HEK293 (cell line): ENCODE measurements at regions not wholly inside any gene's neighbourhood (a gene's known extent, or its start where the extent isn't known, plus 50 kb on each side); places are given as distances from the start of the nearest gene placed in this dataset.

Source experiments
- CTCF ChIA-PET: fragments of 350-600 bp; formaldehyde crosslinking; extraction: SDS; loops from one replicate; lab custom pipeline; 2021; ENCODE audit warnings: antibody characterized with exemption; lab: Yijun Ruan, JAX
- POLR2A ChIA-PET: fragments of 300-600 bp; formaldehyde crosslinking; extraction: SDS; loops from one replicate; lab custom pipeline; 2020; ENCODE audit warnings: antibody characterized with exemption, inconsistent platforms; lab: Yijun Ruan, JAX
- H3K27ac ChIP-seq: fragments of 200-500 bp; sonication (Bioruptor generic); 2 replicates; pipeline ENCODE4 v1.5.1; 2014; ENCODE audit warnings: low read depth, low read length, control low read depth, inconsistent platforms; ENCODE audit errors: extremely low read depth
- H3K36me3 ChIP-seq, 2 experiments: fragments of 200-500 bp in 1 of 2; sonication (Bioruptor generic) in 1 of 2; 1 replicate in 1 of 2; 2 replicates in 1 of 2; pipeline ENCODE4 v1.5.1; 2014 to 2017; ENCODE audit warnings: inconsistent platforms in 2 of 2, low read length in 2 of 2; ENCODE audit not compliant: control insufficient read depth in 2 of 2, insufficient read depth in 1 of 2
- H3K4me1 ChIP-seq: fragments of 200-500 bp; sonication (Bioruptor generic); 2 replicates; pipeline ENCODE4 v1.5.1; 2014; ENCODE audit warnings: mild to moderate bottlenecking, low read length, inconsistent platforms; ENCODE audit not compliant: control insufficient read depth, insufficient read depth
- H3K4me3 ChIP-seq: 2 replicates; pipeline ENCODE4 v1.5.1; 2011; ENCODE audit warnings: low read depth, mild to moderate bottlenecking, control low read depth, low read length, moderate library complexity
- H3K9me3 ChIP-seq: fragments of 200-500 bp; sonication (Bioruptor generic); 2 replicates; pipeline ENCODE4 v1.5.1; 2014; ENCODE audit warnings: low read depth, low read length, inconsistent platforms; ENCODE audit not compliant: control insufficient read depth, insufficient read depth
- ELK4 ChIP-seq: IDR thresholded peaks from 2 replicates; pipeline ENCODE4 v1.6.1; 2011; ENCODE audit warnings: mild to moderate bottlenecking, low read depth, low read length, borderline replicate concordance
- GLIS1 ChIP-seq: fragments of 450-650 bp; formaldehyde crosslinking; IDR thresholded peaks from 2 replicates; pipeline ENCODE4 v1.5.1; 2016; ENCODE audit warnings: missing biosample characterization, missing genetic modification characterization
- IKZF3 ChIP-seq: fragments of 450-650 bp; IDR thresholded peaks from 2 replicates; pipeline ENCODE4 v1.5.0; 2018; ENCODE audit warnings: missing biosample characterization, mild to moderate bottlenecking, missing genetic modification characterization, moderate library complexity
- INSM2 ChIP-seq: fragments of 450-650 bp; formaldehyde crosslinking; IDR thresholded peaks from 2 replicates; pipeline ENCODE4 v1.5.1; 2016; ENCODE audit warnings: missing biosample characterization, missing genetic modification characterization
- KLF10 ChIP-seq: fragments of 450-650 bp; IDR thresholded peaks from 2 replicates; pipeline ENCODE4 v1.5.1; 2018; ENCODE audit warnings: missing biosample characterization, mild to moderate bottlenecking, missing genetic modification characterization
- OSR2 ChIP-seq: fragments of 450-650 bp; formaldehyde crosslinking; IDR thresholded peaks from 2 replicates; pipeline ENCODE4 v1.5.1; 2016; ENCODE audit warnings: missing biosample characterization, missing genetic modification characterization
- WT1 ChIP-seq: fragments of 450-650 bp; formaldehyde crosslinking; IDR thresholded peaks from 2 replicates; pipeline ENCODE4 v1.5.1; 2016; ENCODE audit warnings: missing biosample characterization, missing genetic modification characterization
- ZBTB17 ChIP-seq: fragments of 450-650 bp; formaldehyde crosslinking; IDR thresholded peaks from 2 replicates; pipeline ENCODE4 v1.5.1; 2016; ENCODE audit warnings: missing biosample characterization, missing genetic modification characterization
- ZFP41 ChIP-seq: fragments of 450-650 bp; formaldehyde crosslinking; IDR thresholded peaks from 2 replicates; pipeline ENCODE4 v1.5.1; 2016; ENCODE audit warnings: missing biosample characterization, missing genetic modification characterization, borderline replicate concordance
- ZNF121 ChIP-seq: fragments of 450-650 bp; formaldehyde crosslinking; IDR thresholded peaks from 2 replicates; pipeline ENCODE4 v1.5.1; 2016; ENCODE audit warnings: missing biosample characterization, missing genetic modification characterization
- ZNF146 ChIP-seq: fragments of 450-650 bp; formaldehyde crosslinking; IDR thresholded peaks from 2 replicates; pipeline ENCODE4 v1.5.1; 2016; ENCODE audit warnings: missing biosample characterization, missing genetic modification characterization
- ZNF302 ChIP-seq: fragments of 450-650 bp; formaldehyde crosslinking; IDR thresholded peaks from 2 replicates; pipeline ENCODE4 v1.5.1; 2016; ENCODE audit warnings: missing biosample characterization, missing genetic modification characterization, low read depth
- ZNF362 ChIP-seq: fragments of 450-650 bp; formaldehyde crosslinking; IDR thresholded peaks from 2 replicates; pipeline ENCODE4 v1.5.1; 2016; ENCODE audit warnings: missing biosample characterization, missing genetic modification characterization
- ZNF37A ChIP-seq: fragments of 450-650 bp; IDR thresholded peaks from 2 replicates; pipeline ENCODE4 v1.5.1; 2018; ENCODE audit warnings: missing biosample characterization, missing genetic modification characterization
- ZNF416 ChIP-seq: fragments of 450-650 bp; formaldehyde crosslinking; IDR thresholded peaks from 2 replicates; pipeline ENCODE4 v1.5.1; 2016; ENCODE audit warnings: missing biosample characterization, missing genetic modification characterization
- ZNF521 ChIP-seq: fragments of 450-650 bp; formaldehyde crosslinking; IDR thresholded peaks from 2 replicates; pipeline ENCODE4 v1.5.1; 2017; ENCODE audit warnings: missing biosample characterization, mild to moderate bottlenecking, missing genetic modification characterization
- ZNF555 ChIP-seq: fragments of 450-650 bp; formaldehyde crosslinking; conservative IDR thresholded peaks from 2 replicates; pipeline ENCODE4 v1.5.1; 2017; ENCODE audit warnings: missing biosample characterization, mild to moderate bottlenecking, missing genetic modification characterization, inconsistent platforms
- ZNF580 ChIP-seq: fragments of 450-650 bp; formaldehyde crosslinking; IDR thresholded peaks from 2 replicates; pipeline ENCODE4 v1.5.1; 2016; ENCODE audit warnings: missing biosample characterization, missing genetic modification characterization
- ZNF585B ChIP-seq: fragments of 450-650 bp; formaldehyde crosslinking; IDR thresholded peaks from 2 replicates; pipeline ENCODE4 v1.5.1; 2016; ENCODE audit warnings: missing biosample characterization, missing genetic modification characterization
- ZNF660 ChIP-seq: fragments of 450-650 bp; IDR thresholded peaks from 2 replicates; pipeline ENCODE4 v1.5.1; 2018; ENCODE audit warnings: missing biosample characterization, mild to moderate bottlenecking, missing genetic modification characterization
- ZNF670 ChIP-seq: fragments of 450-650 bp; formaldehyde crosslinking; IDR thresholded peaks from 2 replicates; pipeline ENCODE4 v1.5.1; 2016; ENCODE audit warnings: missing biosample characterization, missing genetic modification characterization, low read depth
- ZNF747 ChIP-seq: fragments of 450-650 bp; formaldehyde crosslinking; IDR thresholded peaks from 2 replicates; pipeline ENCODE4 v1.5.1; 2016; ENCODE audit warnings: missing biosample characterization, missing genetic modification characterization
- ZSCAN4 ChIP-seq: fragments of 450-650 bp; formaldehyde crosslinking; IDR thresholded peaks from 2 replicates; pipeline ENCODE4 v1.5.1; 2017; ENCODE audit warnings: missing biosample characterization, missing genetic modification characterization

GRCh38 chr2:61617610-61618009, 79.5 kb upstream of the XPO1 start:
- no peaks in the 10 kb centered on the region for H3K9me3 ChIP-seq
- POLR2A ChIA-PET: no interaction called here
- H3K4me1 ChIP-seq: no peaks in the 10 kb centered on the region
- peak; percentile 22; the same call in 1 of the 2 replicates for TF ChIP-seq ZNF121
- no peak for TF ChIP-seq ZNF660 (tag by site-specific recombination)
- TF ChIP-seq, all 188 proteins: peak for 1
- H3K4me3 ChIP-seq: no peak overlapping the region
- CTCF ChIA-PET: interaction anchor here (0.8 kb wide), 1 partner anchor 16 kb away, joined by 3 read pairs; no protein-coding TSS in a partner anchor
- H3K27ac ChIP-seq: no peak overlapping the region
- no peaks in the 10 kb centered on the region for H3K36me3 ChIP-seq

- Histone ChIP-seq H3K4me1 (no peaks in the 10 kb centered on the region), H3K36me3 (no peaks in the 10 kb centered on the region), H3K27ac (no peak overlapping the region), H3K4me3 (no peak overlapping the region), H3K9me3 (no peaks in the 10 kb centered on the region)
- TF ChIP-seq ZNF747 (no peak), GLIS1 (tag by site-specific recombination) (no peak)
- CTCF ChIA-PET: no interaction called here
- POLR2A ChIA-PET: no interaction called here
Observed at GRCh38 chr2:61605245-61605644, 67.1 kb upstream of the XPO1 start.

GRCh38 chr2:61604433-61604832, 66.3 kb upstream of the XPO1 start:
- ChIA-PET CTCF (interaction anchor here (0.6 kb wide), 1 partner anchor 45 kb away, joined by 3 read pairs; no protein-coding TSS in a partner anchor), POLR2A (no interaction called here)
- TF ChIP-seq ZNF146 (tag by site-specific recombination) (no peak), ZFP41 (tag by site-specific recombination) (no peak), ZNF302 (tag by site-specific recombination) (no peak), OSR2 (no peak), ZNF416 (no peak), ZNF521 (no peak), WT1 (tag by site-specific recombination) (no peak), ELK4 (no peak), IKZF3 (tag by site-specific recombination) (no peak), ZNF580 (tag by site-specific recombination) (no peak), KLF10 (no peak), ZNF670 (tag by site-specific recombination) (no peak), ZNF362 (no peak), INSM2 (tag by site-specific recombination) (no peak), ZNF555 (tag by site-specific recombination) (no peak), ZNF37A (tag by site-specific recombination) (no peak), ZSCAN4 (no peak), ZBTB17 (tag by site-specific recombination) (no peak), ZNF585B (no peak)
- no peaks in the 10 kb centered on the region for H3K9me3 ChIP-seq
- no peak overlapping the region for H3K4me3 ChIP-seq
- H3K27ac ChIP-seq: no peak overlapping the region
- H3K4me1 ChIP-seq: no peaks in the 10 kb centered on the region
- H3K36me3 ChIP-seq: no peaks in the 10 kb centered on the region
